Progenitor cell of endocrine pancreas (in vitro differentiated cells): ENCODE measurements at regions not wholly inside any gene's neighbourhood (a gene's known extent, or its start where the extent isn't known, plus 50 kb on each side); places are given as distances from the start of the nearest gene placed in this dataset.

Experiments used
- DNase-seq: peaks from one replicate; pipeline ENCODE4 v3.0.0; 2021; ENCODE audit warnings: low spot score; ENCODE audit not compliant: unreplicated experiment
- H3K27ac Mint-ChIP-seq: 2 replicates; pipeline ENCODE4 v1.8.0; 2021; ENCODE audit warnings: mild to moderate bottlenecking, moderate library complexity, mixed read lengths
- H3K27me3 Mint-ChIP-seq: 2 replicates; pipeline ENCODE4 v1.8.0; 2021; ENCODE audit warnings: mixed read lengths
- H3K36me3 Mint-ChIP-seq: 2 replicates; pipeline ENCODE4 v1.8.0; 2022; ENCODE audit warnings: mixed read lengths; ENCODE audit not compliant: insufficient read depth
- H3K4me1 Mint-ChIP-seq: 2 replicates; pipeline ENCODE4 v1.8.0; 2021; ENCODE audit warnings: low read depth, mixed read lengths
- H3K4me3 Mint-ChIP-seq: 2 replicates; pipeline ENCODE4 v1.8.0; 2021; ENCODE audit warnings: low read depth, mild to moderate bottlenecking, moderate library complexity, mixed read lengths
- H3K9me3 Mint-ChIP-seq: 2 replicates; pipeline ENCODE4 v1.8.0; 2021; ENCODE audit warnings: low read depth, mixed read lengths
- CTCF ChIP-seq: fragments of 200-600 bp; sonication (generic); IDR thresholded peaks from one replicate; pipeline ENCODE4 v1.5.0; 2021; ENCODE audit warnings: antibody characterized with exemption, mild to moderate bottlenecking; ENCODE audit not compliant: unreplicated experiment

DNA sequence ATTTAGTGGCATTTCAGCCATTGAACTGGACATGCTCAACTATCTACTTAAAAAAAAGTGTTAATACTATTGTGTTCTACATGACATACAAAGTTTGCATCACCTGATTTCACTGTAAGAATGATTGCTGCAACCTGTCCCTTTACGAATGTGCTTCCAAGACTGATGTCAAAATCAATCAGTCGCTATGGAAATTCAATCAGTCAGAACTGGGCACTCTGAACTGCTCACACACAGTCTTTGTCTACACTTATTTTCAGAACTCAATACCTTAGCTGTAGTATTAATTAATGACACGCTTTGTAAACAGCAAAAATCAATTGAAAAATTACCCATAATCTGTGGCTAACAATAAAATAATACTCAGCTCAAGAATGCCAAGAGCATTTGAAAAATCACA is 70.3 kb upstream of the KLHL29 start:
- H3K27ac Mint-ChIP-seq: no peak overlapping the region
- peaks cover 8% of the 10 kb centered on the region for H3K4me1 Mint-ChIP-seq
- peaks cover 7% of the 10 kb centered on the region for H3K27me3 Mint-ChIP-seq
- no peaks in the 10 kb centered on the region for H3K9me3 Mint-ChIP-seq
- TF ChIP-seq CTCF: no peak
- DNase-seq: no peak
- H3K36me3 Mint-ChIP-seq: no peaks in the 10 kb centered on the region
- no peak overlapping the region for H3K4me3 Mint-ChIP-seq

GRCh38 chr2:23320058-23320457 is 64.9 kb upstream of the KLHL29 start:
- no peak for DNase-seq
- H3K9me3 Mint-ChIP-seq: no peaks in the 10 kb centered on the region
- no peak for TF ChIP-seq CTCF
- H3K4me3 Mint-ChIP-seq: no peak overlapping the region
- peaks cover 15% of the 10 kb centered on the region for H3K27me3 Mint-ChIP-seq
- H3K36me3 Mint-ChIP-seq: no peaks in the 10 kb centered on the region
- peaks cover 2% of the 10 kb centered on the region for H3K4me1 Mint-ChIP-seq
- H3K27ac Mint-ChIP-seq: no peak overlapping the region

- H3K9me3 Mint-ChIP-seq: no peaks in the 10 kb centered on the region
- H3K4me1 Mint-ChIP-seq: no peaks in the 10 kb centered on the region
- no peak overlapping the region for H3K27ac Mint-ChIP-seq
- no peak for DNase-seq
- no peak for TF ChIP-seq CTCF
- H3K4me3 Mint-ChIP-seq: no peak overlapping the region
- H3K36me3 Mint-ChIP-seq: no peaks in the 10 kb centered on the region
- H3K27me3 Mint-ChIP-seq: peaks cover 22% of the 10 kb centered on the region
Measured at GRCh38 chr2:23321751-23322150, 63.2 kb upstream of the KLHL29 start.

GRCh38 chr2:23322567-23323197 is 62.3 kb upstream of the KLHL29 start:
- Mint-ChIP-seq H3K9me3 (no peaks in the 10 kb centered on the region), H3K4me3 (no peak overlapping the region), H3K27ac (no peak overlapping the region), H3K27me3 (peaks cover 26% of the 10 kb centered on the region), H3K36me3 (no peaks in the 10 kb centered on the region), H3K4me1 (no peaks in the 10 kb centered on the region)
- TF ChIP-seq CTCF: no peak
- no peak for DNase-seq

DNA sequence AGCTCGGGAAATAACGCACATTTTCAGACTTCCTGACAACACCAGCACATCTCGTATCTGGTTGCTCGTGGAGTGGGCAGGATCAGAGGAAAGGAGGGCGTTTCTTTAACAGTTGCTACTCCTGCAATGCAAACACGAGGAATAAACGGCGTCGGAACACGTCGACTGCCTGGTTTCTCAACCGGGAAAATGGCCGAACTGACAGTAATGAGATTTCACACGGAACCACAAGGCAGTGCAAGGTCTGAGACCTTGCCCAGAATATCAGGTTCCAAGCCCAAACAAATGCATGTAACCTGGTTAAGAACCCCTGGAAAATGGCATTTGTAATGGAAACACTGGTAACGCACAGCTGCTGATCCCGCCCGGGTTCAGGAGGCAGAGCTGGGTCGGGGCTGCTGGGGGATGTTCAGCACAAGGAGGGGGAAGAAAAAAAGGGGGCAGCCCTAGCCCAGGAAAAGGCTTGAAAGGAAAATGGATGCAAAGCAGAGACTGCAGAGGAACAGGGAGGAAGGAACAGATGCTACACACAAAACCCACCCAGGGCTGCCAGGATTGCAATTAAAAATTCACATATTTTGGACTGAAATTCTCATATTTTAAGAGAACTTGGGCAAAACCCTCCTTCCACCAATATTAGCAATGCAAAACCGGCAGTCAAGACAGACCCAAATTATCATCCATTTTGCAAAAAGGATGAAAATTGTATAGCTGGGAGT is 61.6 kb upstream of the KLHL29 start:
- Mint-ChIP-seq H3K4me3 (no peak overlapping the region), H3K36me3 (no peaks in the 10 kb centered on the region), H3K27me3 (peaks cover 29% of the 10 kb centered on the region), H3K4me1 (no peaks in the 10 kb centered on the region), H3K27ac (no peak overlapping the region), H3K9me3 (no peaks in the 10 kb centered on the region)
- no peak for DNase-seq
- no peak for TF ChIP-seq CTCF
